Right lobe of liver (tissue), 4 donors: ENCODE measurements at regions not wholly inside any gene's neighbourhood (a gene's known extent, or its start where the extent isn't known, plus 50 kb on each side); places are given as distances from the start of the nearest gene placed in this dataset.

Experiments used
- CTCF ChIP-seq, 4 donors: fragments of 200-600 bp in 3 of 4; fragments of 450-650 bp in 1 of 4; IDR thresholded peaks; one replicate each; pipeline versions ENCODE4 v1.5.1 to v1.8.0; 2016 to 2022; ENCODE audit warnings: antibody characterized with exemption in 4 of 4, mild to moderate bottlenecking in 2 of 4
- POLR2A ChIP-seq: fragments of 450-650 bp; IDR thresholded peaks from one replicate; pipeline ENCODE4 v1.6.1; 2017; ENCODE audit warnings: antibody characterized with exemption, mild to moderate bottlenecking
- donor health status: DM: no; HTN: no; CAD: no.
- donor health status: DM: no; HTN: no; CAD: no.
- donor health status: DM: no; HTN: yes; CAD: no.

- TF ChIP-seq CTCF (IDR thresholded peaks at IDR 0.05) (no peak), POLR2A (no peak)
Observed at GRCh38 chr3:64870876-64871646, 183.3 kb upstream of the ADAMTS9 start.
